GM21423 (cell line): ENCODE measurements at regions not wholly inside any gene's neighbourhood (a gene's known extent, or its start where the extent isn't known, plus 50 kb on each side); places are given as distances from the start of the nearest gene placed in this dataset.

ENCODE experiments used
- ATAC-seq: cut with Tn5 transposase; IDR thresholded peaks from one replicate; pipeline ENCODE4 v1.9.1; 2021; ENCODE audit warnings: mild to moderate bottlenecking, moderate library complexity; ENCODE audit not compliant: unreplicated experiment

GRCh38 chr2:42851740-42852250 is 59.4 kb upstream of the HAAO start:
- ATAC-seq: no peak

GRCh38 chr2:42851186-42851585 is 58.8 kb upstream of the HAAO start:
- ATAC-seq: no peak

GRCh38 chr2:42850016-42850805 is 57.8 kb upstream of the HAAO start:
- no peak for ATAC-seq

- no peak for ATAC-seq
Measured at GRCh38 chr2:42849311-42849710, 56.9 kb upstream of the HAAO start.

GRCh38 chr2:42848726-42849290 is 56.4 kb upstream of the HAAO start:
- no peak for ATAC-seq

GRCh38 chr2:42848265-42848664 is 55.9 kb upstream of the HAAO start:
- ATAC-seq: no peak

GRCh38 chr2:42847596-42848151 is 55.3 kb upstream of the HAAO start:
- no peak for ATAC-seq

GRCh38 chr2:42846932-42847595 is 54.7 kb upstream of the HAAO start:
- ATAC-seq: no peak

GRCh38 chr2:42846026-42846425 is 53.6 kb upstream of the HAAO start:
- ATAC-seq: no peak

- ATAC-seq: no peak
Measured at GRCh38 chr2:42844901-42845821, 52.8 kb upstream of the HAAO start.

GRCh38 chr2:42844366-42844765 is 52.0 kb upstream of the HAAO start:
- ATAC-seq: no peak

GRCh38 chr2:42843611-42844010 is 51.2 kb upstream of the HAAO start:
- ATAC-seq: no peak

GRCh38 chr2:42843131-42843530 is 50.7 kb upstream of the HAAO start:
- ATAC-seq: no peak

GRCh38 chr2:42842466-42842865 is 50.1 kb upstream of the HAAO start:
- no peak for ATAC-seq
